ENCODE measurements at regions not wholly inside any gene's neighbourhood (a gene's known extent, or its start where the extent isn't known, plus 50 kb on each side); places are given as distances from the start of the nearest gene placed in this dataset.

- no peak for TF ChIP-seq HDAC2 (IDR thresholded peaks at IDR 0.05)
- no peak for TF ChIP-seq ARNT (IDR thresholded peaks at IDR 0.05)
- TF ChIP-seq ARID3A (IDR thresholded peaks at IDR 0.05; ENCODE audit: borderline replicate concordance, low read depth, low read length) = no peak
Observed at GRCh38 chr7:26480156-26480555, 188.5 kb downstream of the SNX10 start.

Measured in K562 (cell line).